H9 (cell line): ENCODE measurements at regions not wholly inside any gene's neighbourhood (a gene's known extent, or its start where the extent isn't known, plus 50 kb on each side); places are given as distances from the start of the nearest gene placed in this dataset.

Experiments
- DNase-seq: peaks from one replicate; pipeline ENCODE4 v3.0.0-alpha.2; 2017
- H2AFZ ChIP-seq: one replicate; pipeline ENCODE4 v1.6.1; 2013; ENCODE audit warnings: mild to moderate bottlenecking, low read length, control low read depth, moderate library complexity
- H2AK5ac ChIP-seq: 2 replicates; pipeline ENCODE4 v1.6.1; 2013; ENCODE audit warnings: low read length, control low read depth, mixed read lengths; ENCODE audit not compliant: insufficient read length
- H2BK120ac ChIP-seq: one replicate; pipeline ENCODE4 v1.6.1; 2013; ENCODE audit warnings: low read depth, mild to moderate bottlenecking, low read length, control low read depth, inconsistent platforms; ENCODE audit not compliant: poor library complexity, severe bottlenecking
- H2BK12ac ChIP-seq: 2 replicates; pipeline ENCODE4 v1.6.1; 2013; ENCODE audit warnings: low read length, control low read depth, mixed read lengths, low read depth; ENCODE audit not compliant: insufficient read length
- H2BK15ac ChIP-seq: 2 replicates; pipeline ENCODE4 v1.6.1; 2013; ENCODE audit warnings: low read depth, low read length, control low read depth
- H2BK20ac ChIP-seq: one replicate; pipeline ENCODE4 v1.6.1; 2013; ENCODE audit warnings: low read depth, mild to moderate bottlenecking, low read length, control low read depth, inconsistent platforms; ENCODE audit not compliant: poor library complexity, severe bottlenecking
- H2BK5ac ChIP-seq: 2 replicates; pipeline ENCODE4 v1.6.1; 2013; ENCODE audit warnings: low read length, control low read depth, mixed read lengths; ENCODE audit not compliant: insufficient read length
- H3K14ac ChIP-seq: 2 replicates; pipeline ENCODE4 v1.6.1; 2013; ENCODE audit warnings: low read length, control low read depth; ENCODE audit not compliant: insufficient read depth
- H3K18ac ChIP-seq: 2 replicates; pipeline ENCODE4 v1.6.1; 2013; ENCODE audit warnings: low read depth, mild to moderate bottlenecking, mixed read lengths, low read length, control low read depth; ENCODE audit not compliant: insufficient read length
- H3K23ac ChIP-seq: 2 replicates; pipeline ENCODE4 v1.6.1; 2013; ENCODE audit warnings: low read length, control low read depth, mixed read lengths, low read depth; ENCODE audit not compliant: insufficient read length
- H3K23me2 ChIP-seq: 2 replicates; pipeline ENCODE4 v1.6.1; 2013; ENCODE audit warnings: low read depth, mild to moderate bottlenecking, mixed read lengths, low read length, control low read depth; ENCODE audit not compliant: insufficient read length, poor library complexity, severe bottlenecking
- H3K27ac ChIP-seq: 2 replicates; pipeline ENCODE4 v1.5.1; 2013; ENCODE audit warnings: low read length, control low read depth, mixed read lengths, low read depth; ENCODE audit not compliant: insufficient read length
- H3K27me3 ChIP-seq: 2 replicates; pipeline ENCODE4 v1.6.1; 2013; ENCODE audit warnings: low read length, control low read depth, inconsistent platforms; ENCODE audit not compliant: insufficient read depth
- H3K4ac ChIP-seq: 2 replicates; pipeline ENCODE4 v1.6.1; 2013; ENCODE audit warnings: low read depth, mild to moderate bottlenecking, control low read depth, inconsistent platforms, low read length, moderate library complexity
- H3K4me1 ChIP-seq: 2 replicates; pipeline ENCODE4 v1.6.1; 2013; ENCODE audit warnings: low read length, control low read depth, inconsistent platforms; ENCODE audit not compliant: insufficient read depth
- H3K4me2 ChIP-seq: 2 replicates; pipeline ENCODE4 v1.6.1; 2013; ENCODE audit warnings: low read length, control low read depth, mixed read lengths; ENCODE audit not compliant: insufficient read length, insufficient read depth
- H3K56ac ChIP-seq: 2 replicates; pipeline ENCODE4 v1.6.1; 2013; ENCODE audit warnings: low read depth, mild to moderate bottlenecking, mixed read lengths, low read length, control low read depth; ENCODE audit not compliant: insufficient read length
- H3K79me1 ChIP-seq: 2 replicates; pipeline ENCODE4 v1.6.1; 2013; ENCODE audit warnings: low read depth, mild to moderate bottlenecking, moderate library complexity, low read length, control low read depth, inconsistent platforms; ENCODE audit not compliant: insufficient read depth, poor library complexity, severe bottlenecking
- H3K79me2 ChIP-seq: 2 replicates; pipeline ENCODE4 v1.6.1; 2013; ENCODE audit warnings: low read length, control low read depth, inconsistent platforms; ENCODE audit not compliant: insufficient read depth
- H3K9ac ChIP-seq: 2 replicates; pipeline ENCODE4 v1.6.1; 2013; ENCODE audit warnings: low read length, control low read depth, mixed read lengths; ENCODE audit not compliant: insufficient read length; ENCODE audit errors: extremely low read depth
- H3K9me3 ChIP-seq: one replicate; pipeline ENCODE4 v1.6.1; 2013; ENCODE audit warnings: low read depth, low read length, inconsistent platforms; ENCODE audit not compliant: control insufficient read depth
- H3T11ph ChIP-seq: one replicate; pipeline ENCODE4 v1.6.1; 2013; ENCODE audit warnings: mild to moderate bottlenecking, low read length, control low read depth, inconsistent platforms
- H4K20me1 ChIP-seq: one replicate; pipeline ENCODE4 v1.6.1; 2013; ENCODE audit not compliant: control insufficient read depth, insufficient read length, insufficient read depth
- H4K5ac ChIP-seq: 2 replicates; pipeline ENCODE4 v1.6.1; 2013; ENCODE audit warnings: low read depth, mild to moderate bottlenecking, mixed read lengths, low read length, control low read depth; ENCODE audit not compliant: insufficient read length
- H4K8ac ChIP-seq: replicated peaks from 2 replicates; pipeline ENCODE4 v1.6.1; 2013; ENCODE audit warnings: low read length, control low read depth, mixed read lengths, low read depth; ENCODE audit not compliant: insufficient read length
- H4K91ac ChIP-seq: 2 replicates; pipeline ENCODE4 v1.6.1; 2013; ENCODE audit warnings: low read depth, mild to moderate bottlenecking, moderate library complexity, mixed read lengths, low read length, control low read depth; ENCODE audit not compliant: insufficient read length
- H3K27ac Mint-ChIP-seq, 3 experiments: 2 replicates in 2 of 3; 3 replicates in 1 of 3; pipeline ENCODE4 v1.8.0; 2020 to 2021; ENCODE audit warnings: mixed read lengths in 3 of 3, mild to moderate bottlenecking in 1 of 3, moderate library complexity in 1 of 3
- H3K27me3 Mint-ChIP-seq: 2 replicates; pipeline ENCODE4 v1.8.0; 2021; ENCODE audit warnings: low read depth, mild to moderate bottlenecking, moderate library complexity, mixed read lengths
- H3K36me3 Mint-ChIP-seq, 3 experiments: 2 replicates in 2 of 3; 3 replicates in 1 of 3; pipeline ENCODE4 v1.8.0; 2020 to 2021; ENCODE audit warnings: low read depth in 3 of 3, mixed read lengths in 3 of 3; ENCODE audit not compliant: insufficient read depth in 1 of 3
- H3K4me1 Mint-ChIP-seq, 2 experiments: 2 replicates each; pipeline ENCODE4 v1.8.0; 2020; ENCODE audit warnings: mixed read lengths in 2 of 2
- H3K4me3 Mint-ChIP-seq, 2 experiments: 2 replicates in 1 of 2; 3 replicates in 1 of 2; pipeline ENCODE4 v1.8.0; 2020 to 2021; ENCODE audit warnings: mild to moderate bottlenecking in 2 of 2, mixed read lengths in 2 of 2, moderate library complexity in 1 of 2
- H3K9me3 Mint-ChIP-seq, 2 experiments: 2 replicates in 1 of 2; 3 replicates in 1 of 2; pipeline ENCODE4 v1.8.0; 2020; ENCODE audit warnings: mild to moderate bottlenecking in 2 of 2, mixed read lengths in 2 of 2, moderate library complexity in 1 of 2
- CTCF ChIP-seq: fragments of 200-600 bp; sonication (generic); conservative IDR thresholded peaks from 3 replicates; pipeline ENCODE4 v1.8.0; 2021; ENCODE audit warnings: antibody characterized with exemption, mild to moderate bottlenecking
- WGBS: extraction: QIAGEN DNeasy Blood & Tissue Kit; methylation state at CpG from one replicate; pipeline ENCODE4 v1.1.7; 2013; ENCODE audit warnings: missing lambda C conversion rate, low lambda C conversion rate, mixed read lengths; ENCODE audit not compliant: insufficient read length; ENCODE audit errors: extremely low coverage; 5-methylcytosine and 5-hydroxymethylcytosine counted together

GRCh38 chr14:101202627-101203404, 299.3 kb upstream of the RTL1 start:
- Histone ChIP-seq H3K4ac (no peak overlapping the region), H3K23ac (no peak overlapping the region), H3K9ac (no peak overlapping the region), H2BK20ac (no peak overlapping the region), H3K23me2 (no peaks in the 10 kb centered on the region), H2BK120ac (no peak overlapping the region), H4K91ac (no peak overlapping the region), H3K27me3 (no peaks in the 10 kb centered on the region), H4K20me1 (no peaks in the 10 kb centered on the region), H4K5ac (no peak overlapping the region), H4K8ac (no peak overlapping the region), H2BK5ac (no peak overlapping the region), H3T11ph (no peak overlapping the region), H2BK12ac (no peak overlapping the region), H3K4me1 (no peaks in the 10 kb centered on the region), H3K79me2 (no peaks in the 10 kb centered on the region), H3K27ac (no peak overlapping the region), H3K56ac (no peak overlapping the region), H3K79me1 (no peaks in the 10 kb centered on the region), H3K4me2 (no peak overlapping the region), H3K14ac (no peak overlapping the region; the same call in 1 of the 2 replicates), H3K9me3 (no peaks in the 10 kb centered on the region), H2BK15ac (no peak overlapping the region), H2AK5ac (no peak overlapping the region), H2AFZ (no peak overlapping the region), H3K18ac (no peak overlapping the region)
- DNase-seq = peak; percentile 15
- no peaks in the 10 kb centered on the region for H3K4me1 Mint-ChIP-seq
- no peak overlapping the region for H3K27ac Mint-ChIP-seq
- peaks cover 0 to 6% (median 5%) of the 10 kb centered on the region in 3 experiments for H3K36me3 Mint-ChIP-seq
- H3K27me3 Mint-ChIP-seq = peaks cover 12% of the 10 kb centered on the region
- H3K9me3 Mint-ChIP-seq = peaks cover 28 to 45% of the 10 kb centered on the region in 2 experiments
- WGBS = no CpG with 5 or more reads among the region's 25 CpGs
- no peak for TF ChIP-seq CTCF
- H3K4me3 Mint-ChIP-seq = no peak overlapping the region
